Stimulated activated CD4-positive, alpha-beta T cell treated with anti-CD3 and anti-CD28 coated beads, Interleukin-15, amount 100 ng/mL, for 24 hours (primary cell): ENCODE measurements at regions not wholly inside any gene's neighbourhood (a gene's known extent, or its start where the extent isn't known, plus 50 kb on each side); places are given as distances from the start of the nearest gene placed in this dataset.
"Not testable (repeated sequence)": the region's sequence is repeated elsewhere in the genome, so short reads cannot be mapped to it uniquely, and the experiment has no call there.

Source experiments
- DNase-seq: peaks from one replicate; pipeline ENCODE4 v3.0.0-alpha.2; 2020

- not testable (repeated sequence) for DNase-seq
These were observed 838.0 kb downstream of the TRIML1 start for GRCh38 chr4:188977232-188977631.

- no peak for DNase-seq
These were observed 845.3 kb downstream of the TRIML1 start for GRCh38 chr4:188984518-188984917.

- DNase-seq, result no peak
These were observed 847.0 kb downstream of the TRIML1 start for GRCh38 chr4:188986271-188986689.

GRCh38 chr4:188987011-188987410, 847.8 kb downstream of the TRIML1 start:
- DNase-seq, result no peak

- no peak for DNase-seq
These were observed 848.9 kb downstream of the TRIML1 start for GRCh38 chr4:188988131-188988530.

- DNase-seq, result no peak
These were observed 850.1 kb downstream of the TRIML1 start for GRCh38 chr4:188989371-188989770.

- no peak for DNase-seq
These were observed 853.5 kb downstream of the TRIML1 start for GRCh38 chr4:188992706-188993105.

- DNase-seq, result no peak
These were observed 854.6 kb downstream of the TRIML1 start for GRCh38 chr4:188993871-188994270.

- DNase-seq, result no peak
These were observed 862.2 kb downstream of the TRIML1 start for GRCh38 chr4:189001283-189001970.

- DNase-seq, result no peak
These were observed 862.8 kb downstream of the TRIML1 start for GRCh38 chr4:189001971-189002450.

GRCh38 chr4:189002475-189002874, 863.2 kb downstream of the TRIML1 start:
- DNase-seq, result no peak

GRCh38 chr4:189010452-189011217, 871.4 kb downstream of the TRIML1 start:
- DNase-seq, result not testable (repeated sequence)

- no peak for DNase-seq
These were observed 882.6 kb downstream of the TRIML1 start for GRCh38 chr4:189021831-189022230.

GRCh38 chr4:189022440-189023035, 883.3 kb downstream of the TRIML1 start:
- DNase-seq, result no peak

GRCh38 chr4:189029976-189030504, 890.8 kb downstream of the TRIML1 start:
- no peak for DNase-seq

GRCh38 chr4:189032606-189033338, 893.5 kb downstream of the TRIML1 start:
- no peak for DNase-seq

- DNase-seq, result no peak
These were observed 894.6 kb downstream of the TRIML1 start for GRCh38 chr4:189033801-189034347.

- no peak for DNase-seq
These were observed 895.9 kb downstream of the TRIML1 start for GRCh38 chr4:189035091-189035490.

GRCh38 chr4:189035654-189036053, 896.4 kb downstream of the TRIML1 start:
- DNase-seq, result no peak

GRCh38 chr4:189036906-189037305, 897.7 kb downstream of the TRIML1 start:
- no peak for DNase-seq

GRCh38 chr4:189046642-189047041, 894.0 kb upstream of the FRG1 start:
- no peak for DNase-seq

- DNase-seq, result no peak
These were observed 892.6 kb upstream of the FRG1 start for GRCh38 chr4:189048119-189048518.

GRCh38 chr4:189049682-189050081, 891.0 kb upstream of the FRG1 start:
- DNase-seq, result no peak
